ENCODE measurements at regions not wholly inside any gene's neighbourhood (a gene's known extent, or its start where the extent isn't known, plus 50 kb on each side); places are given as distances from the start of the nearest gene placed in this dataset.

GRCh38 chr7:36039243-36039642 is 113.8 kb upstream of the EEPD1 start:
- no peaks in the 10 kb centered on the region for H4K20me1 ChIP-seq (ENCODE audit: insufficient read depth, low read length)
- no peaks in the 10 kb centered on the region for H3K36me3 ChIP-seq (replicated peaks; ENCODE audit: low read depth, low read length)
- no peaks in the 10 kb centered on the region for H3K9me3 ChIP-seq (ENCODE audit: insufficient read depth, low read length)
- H3K4me3 ChIP-seq (ENCODE audit: low read length) = no peak overlapping the region
- H3K9ac ChIP-seq (ENCODE audit: low read length) = no peak overlapping the region
- H3K79me2 ChIP-seq (ENCODE audit: low read length) = no peaks in the 10 kb centered on the region
- H3K27ac ChIP-seq (ENCODE audit: low read length) = no peak overlapping the region
- TF ChIP-seq EZH2phosphoT487 (IDR thresholded peaks at IDR 0.05; ENCODE audit: low read depth) (no peak), CTCF (IDR thresholded peaks at IDR 0.05; ENCODE audit: low read depth, low read length) (no peak)
- H3K4me1 ChIP-seq (ENCODE audit: low read length) = no peaks in the 10 kb centered on the region
- H2AFZ ChIP-seq (ENCODE audit: low read depth, low read length) = no peak overlapping the region
- no peak overlapping the region for H3K4me2 ChIP-seq (ENCODE audit: low read length)
- H3K27me3 ChIP-seq (ENCODE audit: low read depth, low read length) = peaks cover 18% of the 10 kb centered on the region

GRCh38 chr7:36039671-36040070 is 113.4 kb upstream of the EEPD1 start:
- H3K4me1 ChIP-seq (ENCODE audit: low read length) = no peaks in the 10 kb centered on the region
- no peak overlapping the region for H3K27ac ChIP-seq (ENCODE audit: low read length)
- no peak for TF ChIP-seq CTCF (IDR thresholded peaks at IDR 0.05; ENCODE audit: low read depth, low read length)
- TF ChIP-seq EZH2phosphoT487 (IDR thresholded peaks at IDR 0.05; ENCODE audit: low read depth) = no peak
- no peaks in the 10 kb centered on the region for H3K79me2 ChIP-seq (ENCODE audit: low read length)
- H4K20me1 ChIP-seq (ENCODE audit: insufficient read depth, low read length) = no peaks in the 10 kb centered on the region
- H3K4me2 ChIP-seq (ENCODE audit: low read length) = no peak overlapping the region
- H2AFZ ChIP-seq (ENCODE audit: low read depth, low read length) = no peak overlapping the region
- H3K27me3 ChIP-seq (ENCODE audit: low read depth, low read length) = peaks cover 18% of the 10 kb centered on the region
- no peak overlapping the region for H3K9ac ChIP-seq (ENCODE audit: low read length)
- no peaks in the 10 kb centered on the region for H3K36me3 ChIP-seq (replicated peaks; ENCODE audit: low read depth, low read length)
- no peak overlapping the region for H3K4me3 ChIP-seq (ENCODE audit: low read length)
- H3K9me3 ChIP-seq (ENCODE audit: insufficient read depth, low read length) = no peaks in the 10 kb centered on the region

- Histone ChIP-seq H4K20me1 (ENCODE audit: insufficient read depth, low read length) (no peaks in the 10 kb centered on the region), H3K9me3 (ENCODE audit: insufficient read depth, low read length) (no peaks in the 10 kb centered on the region), H2AFZ (ENCODE audit: low read depth, low read length) (no peak overlapping the region), H3K79me2 (ENCODE audit: low read length) (no peaks in the 10 kb centered on the region), H3K27ac (ENCODE audit: low read length) (no peak overlapping the region), H3K4me3 (ENCODE audit: low read length) (no peak overlapping the region), H3K36me3 (replicated peaks; ENCODE audit: low read depth, low read length) (no peaks in the 10 kb centered on the region), H3K9ac (ENCODE audit: low read length) (no peak overlapping the region), H3K4me2 (ENCODE audit: low read length) (no peak overlapping the region), H3K4me1 (ENCODE audit: low read length) (no peaks in the 10 kb centered on the region), H3K27me3 (ENCODE audit: low read depth, low read length) (peaks cover 16% of the 10 kb centered on the region)
- TF ChIP-seq EZH2phosphoT487 (IDR thresholded peaks at IDR 0.05; ENCODE audit: low read depth) = no peak
- no peak for TF ChIP-seq CTCF (IDR thresholded peaks at IDR 0.05; ENCODE audit: low read depth, low read length)
Measured at GRCh38 chr7:36040679-36041078, 112.4 kb upstream of the EEPD1 start.

GRCh38 chr7:36044101-36044892 is 108.8 kb upstream of the EEPD1 start:
- Histone ChIP-seq H3K36me3 (replicated peaks; ENCODE audit: low read depth, low read length) (no peaks in the 10 kb centered on the region), H3K79me2 (ENCODE audit: low read length) (no peaks in the 10 kb centered on the region), H2AFZ (ENCODE audit: low read depth, low read length) (no peak overlapping the region), H4K20me1 (ENCODE audit: insufficient read depth, low read length) (no peaks in the 10 kb centered on the region), H3K4me3 (ENCODE audit: low read length) (no peak overlapping the region), H3K9ac (ENCODE audit: low read length) (no peak overlapping the region), H3K27ac (ENCODE audit: low read length) (no peak overlapping the region), H3K4me2 (ENCODE audit: low read length) (no peak overlapping the region), H3K4me1 (ENCODE audit: low read length) (peaks cover 7% of the 10 kb centered on the region; the same call in 1 of the 2 replicates), H3K27me3 (ENCODE audit: low read depth, low read length) (peaks cover 12% of the 10 kb centered on the region; the same call in 1 of the 2 replicates), H3K9me3 (ENCODE audit: insufficient read depth, low read length) (no peaks in the 10 kb centered on the region)
- TF ChIP-seq CTCF (IDR thresholded peaks at IDR 0.05; ENCODE audit: low read depth, low read length) (no peak), EZH2phosphoT487 (IDR thresholded peaks at IDR 0.05; ENCODE audit: low read depth) (no peak)
